Heart left ventricle (tissue), 13 donors: ENCODE measurements at regions not wholly inside any gene's neighbourhood (a gene's known extent, or its start where the extent isn't known, plus 50 kb on each side); places are given as distances from the start of the nearest gene placed in this dataset.

Source experiments
- CTCF ChIP-seq, 12 donors: fragments of 200-600 bp; sonication (generic) in 4 of 12; IDR thresholded peaks; one replicate each; pipeline versions ENCODE4 v1.5.0 to v1.8.0; 2018 to 2022; ENCODE audit warnings: antibody characterized with exemption in 12 of 12, mild to moderate bottlenecking in 5 of 12
- POLR2A ChIP-seq, 2 donors: fragments of 450-650 bp; IDR thresholded peaks; one replicate each; pipeline ENCODE4 v1.6.1; 2017; ENCODE audit warnings: antibody characterized with exemption in 2 of 2, mild to moderate bottlenecking in 2 of 2, moderate library complexity in 2 of 2
- donor health status: ischemic (EF 13 %, LVEDD 7.1; RV severe dilation, severe dysfunction).
- donor health status: DM: no; HTN: yes; CAD: no.
- donor health status: DM: no; HTN: no; CAD: no.
- donor health status: ischemic (EF 25% LVEDD 6.9; RV normal size, moderate dysfunction).
- donor health status: ischemic (EF 25% LVEDD 5.7; RV mildly dilated, moderate dysfunction).
- donor health status: ischemic (EF 35%, LVEDD 5.7; RV mildly dilated, moderate dysfunction).
- donor health status: nonischemic (EF 11% LVEDD 7.7; RV severe dilation, severe dysfunction).
- donor health status: DM: yes; HTN: yes; CAD: no.
- donor health status: PGD.
- donor health status: ischemic (EF 29% LVEDD 5.4; RV normal size, mild dysfunction).
- donor health status: nonischemic (EF 23%, LVEDD 6.1; RV moderate dilation, normal function).

DNA sequence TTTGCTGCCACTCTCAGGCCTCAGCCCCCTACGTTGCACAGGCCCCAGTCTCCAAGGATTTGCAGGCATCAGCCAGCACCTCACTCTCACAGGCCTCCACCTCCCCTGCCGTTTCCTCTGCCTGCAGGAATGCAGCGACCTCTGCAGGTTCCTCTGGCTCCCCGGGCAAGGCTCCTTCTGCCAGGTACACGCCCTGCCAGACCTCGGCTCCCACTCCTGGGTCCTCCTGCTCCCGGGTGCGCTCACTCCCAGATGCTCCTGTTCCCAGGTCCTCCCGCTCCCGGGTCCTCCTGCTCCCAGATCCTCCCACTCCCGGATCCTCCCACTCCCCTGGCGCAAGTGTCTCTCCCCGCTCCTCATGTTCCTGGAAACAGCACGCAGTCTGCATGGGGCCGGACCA, 144.4 kb upstream of the RADX start:
- TF ChIP-seq CTCF (IDR thresholded peaks at IDR 0.05) = no peak
- no peak for TF ChIP-seq POLR2A (IDR thresholded peaks at IDR 0.05)
